Fibroblast of lung (primary cell): ENCODE measurements at regions not wholly inside any gene's neighbourhood (a gene's known extent, or its start where the extent isn't known, plus 50 kb on each side); places are given as distances from the start of the nearest gene placed in this dataset.

ENCODE experiments used
- DNase-seq, 2 donors: peaks; one replicate each; pipeline versions ENCODE4 v3.0.0 to v3.0.0-alpha.2; 2010; ENCODE audit warnings: low read depth in 2 of 2
- H2AFZ ChIP-seq: 2 replicates; pipeline ENCODE4 v1.5.1; 2012; ENCODE audit warnings: low read length, control low read depth, inconsistent platforms
- H3K27ac ChIP-seq: 2 replicates; pipeline ENCODE4 v1.5.1; 2011; ENCODE audit warnings: low read length, control low read depth; ENCODE audit not compliant: insufficient read depth
- H3K27me3 ChIP-seq: 2 replicates; pipeline ENCODE4 v1.5.1; 2011; ENCODE audit warnings: mild to moderate bottlenecking, low read length; ENCODE audit not compliant: control insufficient read depth, insufficient read depth
- H3K36me3 ChIP-seq: 2 replicates; pipeline ENCODE4 v1.5.1; 2011; ENCODE audit warnings: low read length; ENCODE audit not compliant: control insufficient read depth, insufficient read depth
- H3K4me1 ChIP-seq: 2 replicates; pipeline ENCODE4 v1.5.1; 2011; ENCODE audit warnings: low read length; ENCODE audit not compliant: control insufficient read depth, insufficient read depth; ENCODE audit errors: extremely low read depth
- H3K4me2 ChIP-seq: 2 replicates; pipeline ENCODE4 v1.5.1; 2011; ENCODE audit warnings: low read length, control low read depth; ENCODE audit not compliant: insufficient read depth; ENCODE audit errors: extremely low read depth
- H3K4me3 ChIP-seq, 4 experiments: fragments of 200-600 bp in 1 of 4; sonication (generic) in 1 of 4; replicated peaks in 1 of 4; 2 replicates each; pipeline ENCODE4 v1.5.1; 2011 to 2016; ENCODE audit warnings: low read length in 4 of 4, low read depth in 3 of 4, mild to moderate bottlenecking in 3 of 4, control low read depth in 2 of 4, inconsistent platforms in 1 of 4, mixed read lengths in 1 of 4; ENCODE audit not compliant: insufficient read depth in 1 of 4; ENCODE audit errors: control extremely low read depth in 1 of 4
- H3K79me2 ChIP-seq: 2 replicates; pipeline ENCODE4 v1.5.1; 2012; ENCODE audit warnings: mild to moderate bottlenecking, low read length, inconsistent platforms; ENCODE audit not compliant: control insufficient read depth, insufficient read depth
- H3K9ac ChIP-seq: 2 replicates; pipeline ENCODE4 v1.5.1; 2011; ENCODE audit warnings: mild to moderate bottlenecking, low read length, control low read depth; ENCODE audit not compliant: insufficient read depth
- H3K9me3 ChIP-seq: 2 replicates; pipeline ENCODE4 v1.5.1; 2012; ENCODE audit warnings: low read depth, low read length; ENCODE audit not compliant: control insufficient read depth, insufficient read depth
- H4K20me1 ChIP-seq: 2 replicates; pipeline ENCODE4 v1.5.1; 2011; ENCODE audit warnings: low read length; ENCODE audit not compliant: control insufficient read depth, insufficient read depth; ENCODE audit errors: extremely low read depth
- CTCF ChIP-seq, 2 donors: IDR thresholded peaks in 1 of 2; conservative IDR thresholded peaks in 1 of 2; 1 replicate in 1 of 2; 2 replicates in 1 of 2; pipeline ENCODE4 v1.5.1; 2011 to 2012; ENCODE audit warnings: low read length in 2 of 2, control low read depth in 1 of 2, inconsistent platforms in 1 of 2, low read depth in 1 of 2, mild to moderate bottlenecking in 1 of 2
- EZH2 ChIP-seq: IDR thresholded peaks from 2 replicates; pipeline ENCODE4 v1.5.1; 2012; ENCODE audit warnings: low read length, control low read depth, mild to moderate bottlenecking; ENCODE audit errors: missing control alignments

- Histone ChIP-seq H2AFZ (no peak overlapping the region), H3K27ac (no peak overlapping the region), H4K20me1 (no peaks in the 10 kb centered on the region), H3K27me3 (no peaks in the 10 kb centered on the region), H3K79me2 (no peaks in the 10 kb centered on the region), H3K4me1 (no peaks in the 10 kb centered on the region), H3K36me3 (no peaks in the 10 kb centered on the region), H3K9me3 (no peaks in the 10 kb centered on the region), H3K9ac (no peak overlapping the region), H3K4me2 (no peak overlapping the region), H3K4me3 (no peak overlapping the region)
- TF ChIP-seq CTCF (conservative IDR thresholded peaks at IDR 0.05 in 1 of 2, IDR thresholded peaks at IDR 0.05 in 1 of 2; ENCODE audit: low read depth in 1 of 2, low read length in 2 of 2) (no peak), EZH2 (no peak)
- no peak for DNase-seq
These were observed 79.9 kb downstream of the MIAT start for GRCh38 chr22:26737262-26737661.

GRCh38 chr22:26740253-26740652 is 82.9 kb downstream of the MIAT start:
- Histone ChIP-seq H4K20me1 (no peaks in the 10 kb centered on the region), H3K4me3 (no peak overlapping the region), H3K4me2 (no peak overlapping the region), H2AFZ (no peak overlapping the region), H3K9me3 (no peaks in the 10 kb centered on the region), H3K4me1 (no peaks in the 10 kb centered on the region), H3K27ac (no peak overlapping the region), H3K9ac (no peak overlapping the region), H3K36me3 (no peaks in the 10 kb centered on the region), H3K79me2 (no peaks in the 10 kb centered on the region), H3K27me3 (no peaks in the 10 kb centered on the region)
- TF ChIP-seq CTCF (conservative IDR thresholded peaks at IDR 0.05 in 1 of 2, IDR thresholded peaks at IDR 0.05 in 1 of 2; ENCODE audit: low read depth in 1 of 2, low read length in 2 of 2) (no peak), EZH2 (no peak)
- DNase-seq = no peak

- Histone ChIP-seq H3K27ac (no peak overlapping the region), H2AFZ (no peak overlapping the region), H3K4me3 (no peak overlapping the region), H3K79me2 (no peaks in the 10 kb centered on the region), H3K9ac (no peak overlapping the region), H4K20me1 (no peaks in the 10 kb centered on the region), H3K4me1 (no peaks in the 10 kb centered on the region), H3K9me3 (no peaks in the 10 kb centered on the region), H3K36me3 (no peaks in the 10 kb centered on the region), H3K27me3 (no peaks in the 10 kb centered on the region), H3K4me2 (no peak overlapping the region)
- no peak for TF ChIP-seq EZH2
- no peak for TF ChIP-seq CTCF (conservative IDR thresholded peaks at IDR 0.05 in 1 of 2, IDR thresholded peaks at IDR 0.05 in 1 of 2; ENCODE audit: low read depth in 1 of 2, low read length in 2 of 2)
- no peak for DNase-seq
These were observed 85.8 kb downstream of the MIAT start for GRCh38 chr22:26743149-26743548.
